CD4-positive, alpha-beta T cell treated with Interferon gamma for 1 hour (primary cell): ENCODE measurements at regions not wholly inside any gene's neighbourhood (a gene's known extent, or its start where the extent isn't known, plus 50 kb on each side); places are given as distances from the start of the nearest gene placed in this dataset.

Experiments
- DNase-seq: peaks from one replicate; pipeline ENCODE4 v3.0.0-alpha.2; 2020

DNA sequence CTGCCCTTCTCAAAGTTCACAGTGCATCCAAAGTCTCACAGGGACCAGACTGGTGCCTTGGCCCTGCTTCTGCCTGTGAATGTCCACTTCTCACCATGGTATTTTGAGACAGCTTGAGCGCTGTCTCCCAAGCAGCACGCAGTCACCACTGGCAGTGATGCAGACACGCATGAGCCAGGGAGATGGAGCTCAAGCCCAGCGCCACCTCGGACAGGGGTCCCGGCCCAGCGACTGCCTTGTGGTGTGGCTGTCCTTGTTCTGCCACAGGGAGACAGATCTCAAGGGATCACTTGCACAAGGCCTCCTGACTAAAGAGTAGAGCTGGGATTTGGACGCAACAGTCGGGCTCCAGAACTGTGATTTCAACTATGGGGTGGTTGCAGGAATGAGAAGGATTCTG lies 92.6 kb upstream of the MBL2 start:
- DNase-seq, result no peak

DNA sequence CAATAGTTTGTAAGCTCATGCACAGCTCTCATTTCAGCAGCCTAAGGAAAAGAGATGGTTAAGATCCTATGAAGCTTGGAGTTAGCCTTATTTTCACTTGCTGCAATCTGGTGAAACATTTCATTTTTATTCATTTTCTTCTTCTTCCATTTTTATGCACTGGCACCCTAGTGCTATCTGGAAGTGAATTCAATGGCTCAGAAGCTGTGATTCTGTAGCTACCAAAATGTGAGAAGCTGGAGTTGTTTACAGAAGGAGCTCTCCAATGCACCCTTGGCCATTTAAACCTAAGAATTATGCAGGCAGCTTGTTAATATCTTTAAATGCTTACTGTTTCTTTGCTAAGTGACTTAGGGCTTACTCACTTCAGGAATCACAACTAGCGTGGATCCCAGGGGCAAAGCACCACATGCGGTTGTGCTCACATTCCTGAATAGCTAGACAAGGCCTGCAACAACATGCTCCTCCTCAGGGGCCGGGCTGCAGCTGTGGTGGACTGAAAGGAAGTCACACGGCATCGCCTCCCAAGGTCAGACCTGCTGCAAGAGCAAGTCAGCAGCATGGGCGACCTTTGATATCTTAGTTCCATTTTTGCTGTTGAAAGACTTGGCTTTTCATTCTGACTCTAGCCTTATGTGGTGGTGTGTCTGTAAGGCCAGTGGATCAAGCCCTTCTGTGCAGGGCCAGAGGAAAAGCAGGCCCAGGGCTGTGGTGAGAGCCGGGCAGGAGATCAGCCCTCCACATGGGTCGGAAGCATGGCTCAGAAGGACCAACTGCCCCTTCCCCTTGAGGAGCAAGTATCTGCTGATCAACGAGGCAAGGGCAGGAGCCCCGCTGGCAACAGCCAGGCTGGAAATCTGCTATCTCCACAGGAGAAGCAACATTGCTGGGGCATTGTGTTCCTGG lies 91.9 kb upstream of the MBL2 start:
- no peak for DNase-seq

DNA sequence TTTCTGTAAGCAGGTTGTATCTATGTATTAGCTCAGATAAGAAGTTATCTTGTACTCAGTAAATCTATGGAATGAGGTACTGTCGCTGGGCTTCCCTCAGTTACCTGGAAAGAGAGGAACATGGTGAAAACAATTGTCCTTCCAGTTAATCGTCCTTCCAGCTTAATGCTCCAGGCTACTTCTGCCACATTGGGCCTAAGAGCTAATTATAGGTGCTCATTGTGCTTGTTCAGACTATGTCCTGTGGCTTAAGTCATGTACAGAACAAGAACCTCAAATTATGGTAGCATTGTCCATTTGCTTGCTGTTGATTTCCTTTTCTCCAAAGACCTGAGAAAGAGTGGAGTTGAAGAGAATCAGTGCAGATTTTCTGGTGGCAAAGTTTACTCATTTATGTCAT lies 86.1 kb upstream of the MBL2 start:
- no peak for DNase-seq

DNA sequence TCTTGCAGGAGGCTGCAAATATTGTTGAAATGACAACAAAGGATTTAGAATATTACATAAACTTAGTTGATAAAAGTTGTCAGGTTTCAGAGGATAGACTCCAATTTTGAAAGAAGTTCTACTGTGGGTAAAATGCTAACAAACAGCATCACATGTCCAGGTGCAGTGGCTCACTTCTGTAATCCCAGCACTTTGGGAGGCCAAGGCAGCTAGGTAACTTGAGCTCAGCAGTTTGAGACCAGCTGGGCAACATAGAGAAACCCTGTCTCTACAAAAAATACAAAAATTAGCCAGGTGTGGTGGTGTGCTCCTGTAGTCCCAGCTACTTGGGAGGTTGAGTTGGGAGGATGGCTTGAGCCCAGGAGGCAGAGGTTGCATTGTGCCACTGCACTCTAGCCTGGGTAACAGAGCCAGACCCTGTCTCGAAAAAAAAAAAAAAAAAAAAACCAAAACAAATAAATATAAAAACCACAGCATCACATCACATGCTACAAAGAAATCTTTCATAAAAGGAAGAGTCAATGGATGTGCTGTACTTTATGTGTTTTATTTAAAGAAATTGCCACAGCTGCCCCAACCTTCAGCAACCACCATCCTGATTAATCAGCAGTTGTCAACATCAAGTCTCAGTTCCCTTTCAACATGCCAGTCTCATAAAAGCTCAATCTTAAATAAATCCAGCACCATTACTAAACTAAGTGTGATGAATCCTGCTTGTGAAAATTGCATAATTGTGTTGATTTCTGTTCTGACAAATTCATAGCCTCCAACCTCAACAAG lies 83.2 kb upstream of the MBL2 start:
- DNase-seq, result no peak

DNA sequence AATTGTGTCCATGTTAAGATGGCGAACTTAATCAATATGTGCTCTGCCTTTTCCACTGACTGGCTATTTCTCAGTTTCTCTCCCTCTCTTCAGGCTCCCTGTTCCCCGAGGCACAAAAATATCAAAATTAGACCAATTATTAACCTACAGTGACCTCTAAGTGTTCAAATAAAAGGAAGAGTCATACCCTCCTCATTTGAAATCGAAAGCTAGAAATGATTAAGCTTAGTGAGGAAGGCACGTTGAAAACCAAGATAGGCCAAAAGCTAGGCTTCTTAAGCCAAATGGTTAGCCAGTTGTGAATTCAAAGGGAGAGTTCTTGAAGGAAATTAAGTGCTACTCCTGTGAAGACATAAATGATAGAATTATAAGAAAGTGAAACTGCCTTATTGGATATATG lies 81.1 kb upstream of the MBL2 start:
- DNase-seq, result no peak

DNA sequence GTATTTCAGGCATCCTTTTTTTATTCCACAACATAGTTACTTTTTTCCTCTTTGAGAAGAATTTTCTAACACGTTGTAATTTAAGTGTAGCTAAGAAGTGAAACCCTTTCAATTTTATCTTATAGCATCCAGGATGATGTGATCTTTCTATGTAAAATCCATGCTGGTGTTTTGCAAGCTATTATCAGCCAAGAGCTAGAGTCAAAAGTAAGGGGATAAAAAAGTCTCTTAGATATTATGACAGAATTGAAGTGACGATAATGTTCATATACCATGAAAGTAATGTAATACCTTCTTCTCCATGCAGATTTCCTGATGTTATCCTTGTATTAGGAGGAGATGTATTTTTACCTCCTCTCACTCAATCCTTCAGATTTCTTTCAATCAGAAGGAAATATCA lies 64.2 kb upstream of the MBL2 start:
- DNase-seq, result no peak
